T47D (cell line): ENCODE measurements at regions not wholly inside any gene's neighbourhood (a gene's known extent, or its start where the extent isn't known, plus 50 kb on each side); places are given as distances from the start of the nearest gene placed in this dataset.
A peak's percentile ranks its signal among the peaks of the same experiment; 100 is the strongest.

Experiments
- DNase-seq, 2 experiments: peaks; one replicate each; pipeline versions ENCODE4 v3.0.0 to v3.0.0-alpha.2; 2011 to 2012; ENCODE audit warnings: low read depth in 1 of 2, low spot score in 1 of 2
- JUND ChIP-seq: IDR thresholded peaks from 2 replicates; pipeline ENCODE4 v1.6.1; 2012; ENCODE audit warnings: low read depth
- in situ Hi-C: cut with HindIII; loops from 2 replicates; pipeline ENCODE4 v1.10.0; 2016; ENCODE audit warnings: low sequenced_read_pairs, low pct_unique_long_range_greater_than_20kb

DNA sequence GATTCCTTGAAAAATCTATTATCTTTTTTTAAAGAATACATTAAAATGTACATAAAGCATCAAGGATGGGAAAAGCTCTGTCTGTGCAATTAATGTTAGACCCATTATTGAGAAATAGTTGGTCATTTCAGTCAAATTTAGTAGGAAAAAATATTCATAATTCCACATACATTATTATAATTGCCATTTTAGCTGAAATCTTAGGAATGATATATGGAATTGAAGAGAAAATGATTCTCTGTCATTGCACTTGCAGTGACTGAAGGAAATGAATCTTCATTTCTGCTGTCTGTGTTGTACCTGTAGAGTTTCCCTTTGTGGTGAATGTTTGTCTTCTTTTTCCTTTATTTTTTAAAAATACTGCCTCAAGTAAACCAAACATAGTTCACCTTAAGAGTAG is 473.9 kb downstream of the C3orf38 start:
- no peak for TF ChIP-seq JUND
- in situ Hi-C loops: no loop called here
- DNase-seq: no peak

DNA sequence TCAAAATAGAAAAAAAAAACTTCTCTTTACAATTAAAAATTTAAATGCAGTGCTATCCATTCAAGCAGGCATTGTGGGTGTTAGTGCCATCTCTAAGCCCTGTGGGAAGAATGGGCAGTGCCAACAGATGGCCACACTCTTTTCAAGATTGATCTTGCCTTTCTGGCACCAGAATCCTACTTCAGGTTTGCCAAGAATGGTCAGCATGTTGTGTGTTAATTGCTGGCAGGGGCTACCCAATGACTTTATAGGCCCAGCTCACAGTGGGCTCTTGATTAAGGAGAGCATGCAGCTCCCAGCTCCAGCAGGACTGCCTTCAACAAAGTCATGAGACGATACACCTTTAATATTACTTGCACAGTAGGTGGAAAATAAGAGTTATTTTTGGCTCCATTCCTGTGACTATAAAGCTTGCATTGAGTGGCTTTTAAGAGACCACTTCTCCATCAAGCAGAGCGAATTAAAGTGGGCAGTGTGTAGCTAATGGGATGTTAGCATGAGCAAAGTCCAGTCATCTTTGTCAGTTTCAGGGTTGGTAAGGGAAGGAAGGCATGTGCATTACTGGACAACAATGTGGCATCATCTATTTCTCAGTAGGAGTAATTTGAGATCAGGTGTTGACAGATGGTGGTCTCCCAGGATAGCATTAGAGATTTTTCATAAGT is 476.8 kb downstream of the C3orf38 start:
- in situ Hi-C loops: no loop called here
- no peak for DNase-seq
- TF ChIP-seq JUND: no peak

GRCh38 chr3:88628901-88629300 is 478.5 kb upstream of the EPHA3 start:
- in situ Hi-C loops: no loop called here
- no peak for TF ChIP-seq JUND
- DNase-seq: no peak

DNA sequence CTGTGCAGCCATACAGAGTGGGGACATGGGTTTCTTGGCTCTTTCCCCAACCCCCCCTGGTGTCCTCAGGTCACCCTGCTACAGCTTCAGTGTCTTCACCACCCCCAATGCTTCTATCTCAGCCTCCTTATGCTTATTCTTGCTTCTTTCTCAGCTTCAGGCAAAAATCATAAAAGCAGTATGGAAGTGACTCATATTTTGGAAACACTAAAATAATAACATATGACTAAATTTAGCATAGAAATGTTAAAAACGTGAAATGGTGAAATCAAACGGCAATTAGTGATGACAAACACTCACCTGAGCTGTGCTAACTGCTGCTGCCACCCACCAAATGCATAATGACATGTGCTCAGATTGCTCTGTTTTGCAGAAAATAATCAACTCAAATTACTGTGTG is 475.2 kb upstream of the EPHA3 start:
- no peak for DNase-seq
- TF ChIP-seq JUND: no peak
- in situ Hi-C loops: no loop called here

- DNase-seq: no peak
- in situ Hi-C loops: no loop called here
Observed at GRCh38 chr3:88640581-88640980, 466.8 kb upstream of the EPHA3 start.

DNA sequence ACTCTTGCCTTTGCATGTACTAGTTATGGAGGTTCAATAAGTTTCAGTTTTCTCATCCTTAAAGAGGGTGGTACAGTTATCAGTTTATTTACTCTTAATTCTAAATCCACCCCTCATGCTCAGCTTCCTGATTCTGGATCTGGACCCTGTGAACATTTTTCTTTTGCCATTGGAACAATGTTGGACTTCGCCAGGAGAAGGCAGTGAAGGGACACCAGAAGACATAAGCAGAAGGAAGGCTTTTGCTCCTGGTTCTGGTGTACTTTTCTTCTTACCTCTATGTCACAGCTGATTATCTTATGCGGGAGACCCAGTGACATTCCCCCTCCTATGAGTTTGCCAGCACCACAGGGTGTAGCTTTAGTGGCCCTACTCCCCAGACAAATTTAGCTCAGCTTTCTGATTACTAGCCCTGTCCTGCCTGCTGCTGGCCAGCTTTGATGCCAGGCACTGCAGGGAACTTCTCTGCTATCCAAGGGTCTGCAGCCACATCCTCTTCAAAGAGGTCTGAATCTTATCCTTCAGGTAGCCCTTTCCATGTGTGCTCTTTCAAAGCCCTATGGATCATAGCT is 466.3 kb upstream of the EPHA3 start:
- no peak for TF ChIP-seq JUND
- DNase-seq: peak in 1 of 2 experiments; percentile 10
- in situ Hi-C loops: no loop called here

More at GRCh38 chr3:88640581-88640980, 466.8 kb upstream of the EPHA3 start:
- no peak for TF ChIP-seq JUND

- TF ChIP-seq JUND: no peak
- no peak for DNase-seq
- in situ Hi-C loops: no loop called here
Observed at GRCh38 chr3:88657459-88657858, 450.0 kb upstream of the EPHA3 start.

- no peak for DNase-seq
- in situ Hi-C loops: no loop called here
- TF ChIP-seq JUND: no peak
Observed at GRCh38 chr3:88661433-88661824, 446.0 kb upstream of the EPHA3 start.

DNA sequence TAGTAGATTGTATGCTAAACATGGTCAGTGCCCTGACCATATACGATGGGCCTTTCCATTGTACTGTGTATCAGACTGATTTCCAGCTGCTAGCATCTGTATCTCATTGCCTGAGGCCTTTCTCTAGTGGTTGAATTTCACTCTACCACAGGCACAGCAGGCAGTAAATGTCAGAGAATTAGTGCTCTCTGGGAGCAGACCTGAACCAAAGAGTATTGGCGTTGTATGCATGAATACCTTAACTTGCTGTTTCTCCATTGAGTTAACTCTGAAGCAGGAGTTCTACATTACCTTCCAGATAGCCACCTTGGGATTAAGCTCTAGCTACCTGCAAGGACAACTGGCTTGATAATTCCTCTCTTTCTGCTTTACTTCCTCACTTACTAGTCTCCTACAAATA is 439.2 kb upstream of the EPHA3 start:
- in situ Hi-C loops: no loop called here
- TF ChIP-seq JUND: no peak

DNA sequence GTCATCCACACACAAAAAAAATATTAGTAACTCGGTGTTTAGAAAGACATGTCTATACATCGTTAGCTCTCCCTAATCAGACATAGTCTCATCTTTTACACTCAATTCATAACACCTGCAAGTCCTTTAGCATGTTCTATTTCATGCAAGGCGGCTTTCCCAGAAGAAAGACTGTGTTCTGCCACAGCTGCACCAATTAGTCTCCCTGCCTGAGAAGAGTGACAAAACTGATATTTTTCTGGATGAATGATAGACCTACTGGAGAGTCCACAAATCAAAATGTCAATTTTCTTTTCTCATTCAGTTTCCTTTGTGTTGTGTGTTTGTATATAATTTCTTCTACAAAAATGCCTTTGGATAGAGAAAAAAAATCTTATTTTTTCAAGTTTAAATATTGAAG is 435.8 kb upstream of the EPHA3 start:
- in situ Hi-C loops: no loop called here
- no peak for DNase-seq
- TF ChIP-seq JUND: no peak

More for the DNA sequence above, 439.2 kb upstream of the EPHA3 start:
- no peak for DNase-seq

DNA sequence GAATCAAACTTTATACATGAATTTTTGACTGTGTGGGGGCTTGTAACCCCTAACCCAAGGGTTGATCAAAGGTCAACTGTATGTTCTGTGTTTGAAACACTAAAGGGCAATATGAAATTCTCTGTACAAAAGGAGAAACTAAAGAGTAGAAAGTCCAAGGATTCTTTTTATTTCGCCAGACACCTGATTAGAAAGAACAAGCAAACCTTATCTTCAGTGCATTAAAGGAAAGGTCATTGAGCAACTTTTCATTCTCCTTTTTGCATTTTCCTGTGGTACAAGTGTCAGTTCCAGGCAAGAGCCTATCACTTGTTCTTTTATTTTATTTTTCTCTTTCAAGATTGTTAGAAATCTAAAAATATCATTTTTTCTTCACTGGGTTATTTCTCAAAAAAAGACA is 430.1 kb upstream of the EPHA3 start:
- DNase-seq: no peak
- no peak for TF ChIP-seq JUND
- in situ Hi-C loops: no loop called here

- no peak for DNase-seq
- no peak for TF ChIP-seq JUND
- in situ Hi-C loops: no loop called here
Observed at GRCh38 chr3:88678747-88679146, 428.7 kb upstream of the EPHA3 start.

GRCh38 chr3:88690287-88690686 is 417.1 kb upstream of the EPHA3 start:
- in situ Hi-C loops: no loop called here
- no peak for TF ChIP-seq JUND
- DNase-seq: no peak

- in situ Hi-C loops: no loop called here
Observed at GRCh38 chr3:88691081-88691480, 416.3 kb upstream of the EPHA3 start.

More at GRCh38 chr3:88691081-88691480, 416.3 kb upstream of the EPHA3 start:
- TF ChIP-seq JUND: no peak
- no peak for DNase-seq
